GM18507 (cell line): ENCODE measurements at regions not wholly inside any gene's neighbourhood (a gene's known extent, or its start where the extent isn't known, plus 50 kb on each side); places are given as distances from the start of the nearest gene placed in this dataset.

Experiments used
- DNase-seq: peaks from one replicate; pipeline ENCODE4 v3.0.0; 2011; ENCODE audit warnings: low read depth; ENCODE audit not compliant: insufficient read length; ENCODE audit errors: extremely low spot score
- FAIRE-seq: peaks from 2 replicates; lab custom pipeline; 2011; peaks lifted over from hg19 to GRCh38; lab: Jason Lieb, UNC

- DNase-seq (no peak), FAIRE-seq (no peak)
Measured at GRCh38 chr11:122261546-122261945, 145.5 kb upstream of the BLID start.

DNA sequence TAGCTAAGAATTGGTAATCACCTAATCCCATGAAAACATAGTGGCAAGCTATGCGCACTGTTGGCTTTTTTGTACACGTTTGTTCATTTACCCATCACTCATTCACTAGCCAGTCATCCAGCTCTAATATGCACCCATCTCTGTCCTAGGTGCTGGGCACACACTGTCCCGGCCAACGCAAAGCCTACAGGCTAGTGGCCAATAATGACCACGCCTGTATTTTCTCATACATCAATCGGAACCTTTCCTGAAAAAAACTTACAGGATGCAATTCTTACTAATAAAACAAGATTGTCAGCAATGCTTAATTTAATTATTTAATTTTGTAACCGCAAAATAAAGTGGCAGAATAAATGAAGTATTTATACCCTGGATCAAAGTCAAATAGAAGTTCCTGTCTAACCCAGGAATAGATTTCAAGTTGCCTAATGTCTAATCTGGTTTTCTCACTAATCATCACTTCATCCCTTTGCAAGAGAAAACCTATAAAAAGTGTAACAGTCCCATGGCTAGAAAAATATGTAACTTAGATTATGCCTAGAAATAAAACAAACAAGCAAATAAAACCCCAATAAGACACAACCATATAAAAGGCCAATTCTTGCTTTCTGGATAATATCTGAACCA is 143.3 kb upstream of the BLID start:
- DNase-seq: no peak
- FAIRE-seq: no peak

GRCh38 chr11:122258446-122259194 is 142.6 kb upstream of the BLID start:
- DNase-seq: no peak

GRCh38 chr11:122253589-122254231 is 137.7 kb upstream of the BLID start:
- FAIRE-seq (no peak), DNase-seq (no peak)

More at GRCh38 chr11:122258446-122259194, 142.6 kb upstream of the BLID start:
- FAIRE-seq: no peak

DNA sequence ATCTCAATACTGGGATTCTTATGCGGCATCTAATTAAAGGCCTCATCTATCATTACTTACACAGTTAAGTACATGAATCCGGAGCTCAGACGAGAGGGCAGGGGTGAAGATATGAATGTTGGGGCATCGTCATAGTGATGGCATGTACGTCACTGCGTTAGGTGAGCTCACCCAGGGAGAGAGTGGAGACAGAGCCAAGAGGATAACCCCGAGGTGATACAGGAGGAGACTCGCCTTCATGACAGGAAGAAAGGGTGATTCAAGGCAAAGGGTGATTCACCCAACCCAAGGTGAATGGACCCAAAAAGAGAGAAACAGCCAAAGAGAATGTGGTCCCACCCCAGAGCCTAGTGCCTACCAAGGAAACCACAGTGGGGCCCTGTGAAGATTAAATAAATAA is 132.9 kb upstream of the BLID start:
- DNase-seq: no peak
- FAIRE-seq: no peak

DNA sequence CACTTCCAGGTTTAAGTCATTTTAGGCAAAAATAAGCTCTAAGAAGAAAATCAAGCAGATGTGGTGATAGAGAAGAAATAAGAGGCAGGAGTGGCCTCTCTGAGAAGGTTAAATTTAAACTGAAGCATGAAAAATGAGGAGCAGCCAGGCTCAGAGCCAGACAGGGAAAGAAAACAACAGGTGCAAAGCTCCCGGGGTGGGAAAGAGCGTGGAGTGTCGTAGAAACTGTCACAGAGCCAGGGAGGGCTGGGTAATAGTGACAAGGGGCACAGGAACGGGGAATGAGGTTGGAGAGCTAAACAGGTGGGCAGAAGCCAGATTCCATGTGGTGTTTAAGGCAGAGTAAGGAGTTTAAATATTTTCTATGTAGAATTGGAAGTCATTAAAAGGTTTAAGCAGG is 132.1 kb upstream of the BLID start:
- DNase-seq: no peak
- FAIRE-seq: no peak

DNA sequence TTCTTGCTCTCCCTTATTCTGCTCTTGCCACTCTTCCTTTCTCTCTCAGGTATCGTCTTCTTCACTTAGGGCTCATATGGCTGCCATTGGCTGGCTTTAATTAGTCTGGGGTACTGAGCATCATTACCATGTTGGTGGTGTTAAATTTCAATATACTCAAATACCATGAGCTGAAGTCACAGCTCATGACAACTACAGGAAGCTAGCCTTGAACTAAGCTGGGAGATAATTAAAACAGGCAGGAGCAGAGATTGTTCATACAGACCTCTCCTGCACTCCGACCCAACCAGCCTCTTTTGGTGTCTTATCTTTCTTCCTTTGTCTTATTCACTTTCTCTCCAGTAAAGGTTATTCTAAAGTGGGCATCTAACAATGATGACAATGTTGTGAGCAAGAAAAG is 130.9 kb upstream of the BLID start:
- FAIRE-seq: no peak

GRCh38 chr11:122242731-122243130 is 126.7 kb upstream of the BLID start:
- DNase-seq (no peak), FAIRE-seq (no peak)

More for the DNA sequence above, 130.9 kb upstream of the BLID start:
- DNase-seq: no peak

GRCh38 chr11:122241566-122241965 is 125.6 kb upstream of the BLID start:
- FAIRE-seq (no peak), DNase-seq (no peak)

DNA sequence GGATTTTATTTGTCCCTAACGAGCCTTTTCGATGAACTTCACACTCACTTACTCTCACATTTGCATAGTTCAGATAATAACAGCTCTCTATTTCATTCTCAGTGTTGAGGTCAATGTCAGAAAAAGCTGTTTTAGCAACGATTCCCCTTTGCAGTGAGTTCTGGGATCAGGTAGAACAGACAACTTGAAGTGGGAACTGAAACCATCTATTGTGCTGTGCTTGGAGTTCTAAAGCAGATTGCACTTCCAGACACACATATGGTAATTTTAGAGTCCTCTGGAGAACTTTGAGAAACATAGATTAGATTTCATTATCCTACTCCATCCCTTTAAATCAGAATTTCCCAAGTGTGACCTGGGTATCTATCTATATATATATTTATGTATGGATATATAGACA is 124.6 kb upstream of the BLID start:
- FAIRE-seq: no peak
- no peak for DNase-seq

- no peak for FAIRE-seq
- DNase-seq: no peak
Measured at GRCh38 chr11:122235615-122236014, 119.6 kb upstream of the BLID start.

DNA sequence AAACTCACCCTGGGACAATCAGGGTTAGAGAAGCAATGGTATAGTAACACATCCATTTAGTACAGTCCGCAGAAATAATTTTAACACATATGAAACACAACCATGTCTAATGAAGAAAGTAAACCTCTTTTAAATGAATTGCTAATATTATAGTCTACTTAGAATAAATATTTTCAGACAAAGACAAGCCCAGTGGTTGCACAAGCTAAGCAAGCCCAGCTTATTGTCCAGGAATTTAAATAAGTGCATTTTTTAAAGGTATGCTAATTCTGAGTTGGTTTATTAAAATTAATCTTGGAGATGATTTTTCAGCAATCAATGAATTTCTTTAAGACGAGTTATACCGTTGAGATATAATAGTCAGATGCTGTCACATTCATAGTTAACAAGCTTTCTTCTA is 118.8 kb upstream of the BLID start:
- FAIRE-seq: no peak
- DNase-seq: no peak

DNA sequence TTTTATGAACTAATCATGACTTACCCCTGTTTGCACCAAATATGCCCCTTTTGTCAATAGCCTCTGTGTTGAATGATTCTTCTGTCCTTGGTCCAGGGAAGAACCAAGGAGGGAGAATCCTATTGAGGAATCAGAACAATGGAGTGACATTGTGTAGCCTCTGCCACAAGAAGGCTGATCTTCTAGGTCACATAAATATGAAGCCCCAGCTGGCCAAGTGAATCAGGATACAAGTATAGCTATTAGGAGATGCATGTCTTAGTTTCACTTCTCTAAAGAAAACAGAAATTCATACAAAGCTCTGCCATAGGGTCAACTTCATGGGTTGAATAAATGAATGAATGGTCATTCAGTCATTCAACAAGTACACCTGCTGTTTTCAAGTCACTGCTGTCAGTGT is 118.2 kb upstream of the BLID start:
- FAIRE-seq (no peak), DNase-seq (no peak)

DNA sequence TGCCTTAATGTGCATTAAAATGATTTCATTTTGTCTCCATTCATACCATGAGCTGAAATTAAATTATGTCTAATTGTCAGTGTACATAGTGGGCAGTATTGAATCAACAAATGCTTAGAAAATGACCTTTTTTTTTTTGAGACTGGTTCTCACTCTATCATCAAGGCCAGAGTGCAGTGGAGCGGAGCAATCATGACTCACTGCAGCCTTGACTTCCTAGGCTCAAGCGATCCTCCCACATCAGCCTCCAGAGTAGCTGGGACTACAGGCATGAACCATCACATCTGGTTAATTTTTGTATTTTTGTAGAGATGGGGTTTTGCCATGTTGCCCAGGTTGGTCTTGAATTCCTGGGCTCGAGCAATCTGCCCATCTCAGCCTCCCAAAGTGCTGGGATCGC is 117.0 kb upstream of the BLID start:
- DNase-seq: no peak
- FAIRE-seq: no peak

DNA sequence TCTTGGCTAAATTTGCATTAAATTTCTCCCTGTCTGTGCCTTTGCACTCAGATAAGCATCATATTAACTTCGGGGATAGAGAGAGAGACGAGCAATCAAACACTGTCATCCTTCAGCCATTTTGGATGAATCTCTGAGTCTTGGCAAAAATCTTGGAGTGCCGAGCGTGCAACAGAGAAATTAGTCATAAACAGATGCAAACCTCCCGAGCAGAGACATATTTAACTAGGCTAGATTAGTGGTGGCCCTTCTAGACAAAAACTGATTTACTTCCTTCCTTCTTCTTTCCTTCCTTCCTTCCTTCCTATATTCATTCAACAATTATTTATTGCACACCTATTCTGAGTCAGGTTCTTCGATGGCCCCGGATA is 114.4 kb upstream of the BLID start:
- no peak for FAIRE-seq
- DNase-seq: no peak

DNA sequence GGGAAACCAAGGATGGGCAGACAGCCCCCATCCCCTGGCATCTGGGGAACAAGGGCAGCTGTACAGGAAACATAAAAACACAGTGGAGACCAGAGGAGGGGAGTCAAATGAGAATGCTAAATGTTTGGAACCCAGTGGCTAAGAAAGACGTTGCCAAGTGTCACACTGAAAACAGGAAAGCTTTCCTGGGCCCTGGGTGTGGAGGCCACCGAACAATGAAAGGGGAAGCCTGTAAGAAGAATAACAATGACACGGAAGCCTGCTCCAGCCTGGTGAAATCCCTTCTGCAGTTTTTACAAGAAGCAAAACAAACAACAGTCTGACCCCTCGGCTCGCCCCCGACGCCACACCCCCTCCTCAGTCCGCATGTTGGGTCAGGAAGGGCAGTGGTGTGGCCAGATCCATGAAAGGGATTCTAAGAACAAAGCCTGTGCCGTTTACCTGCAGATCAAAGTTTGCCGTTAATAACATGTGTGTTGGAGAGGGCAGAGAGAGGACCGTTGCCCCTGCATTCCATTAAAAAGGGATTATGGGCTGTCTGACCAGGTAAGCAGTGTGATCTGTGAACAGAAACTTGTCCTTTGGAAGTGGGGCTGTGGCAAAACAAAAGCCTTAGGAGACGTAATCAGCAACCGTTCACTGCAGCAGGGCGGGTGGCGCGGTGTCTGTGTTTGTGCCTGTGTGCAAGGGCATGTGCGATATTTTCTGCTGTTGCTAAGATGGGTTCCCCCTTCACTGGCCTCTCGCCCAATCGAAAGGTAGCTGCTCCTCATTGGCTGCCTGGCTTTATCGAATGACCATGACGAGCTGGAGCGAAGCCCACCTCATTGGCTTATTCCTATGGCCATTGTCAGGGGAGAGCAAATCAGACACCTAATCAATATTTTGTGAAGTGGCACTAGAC is 113.7 kb upstream of the BLID start:
- no peak for FAIRE-seq
- DNase-seq: no peak

GRCh38 chr11:122229078-122229477 is 113.1 kb upstream of the BLID start:
- no peak for FAIRE-seq
- no peak for DNase-seq

DNA sequence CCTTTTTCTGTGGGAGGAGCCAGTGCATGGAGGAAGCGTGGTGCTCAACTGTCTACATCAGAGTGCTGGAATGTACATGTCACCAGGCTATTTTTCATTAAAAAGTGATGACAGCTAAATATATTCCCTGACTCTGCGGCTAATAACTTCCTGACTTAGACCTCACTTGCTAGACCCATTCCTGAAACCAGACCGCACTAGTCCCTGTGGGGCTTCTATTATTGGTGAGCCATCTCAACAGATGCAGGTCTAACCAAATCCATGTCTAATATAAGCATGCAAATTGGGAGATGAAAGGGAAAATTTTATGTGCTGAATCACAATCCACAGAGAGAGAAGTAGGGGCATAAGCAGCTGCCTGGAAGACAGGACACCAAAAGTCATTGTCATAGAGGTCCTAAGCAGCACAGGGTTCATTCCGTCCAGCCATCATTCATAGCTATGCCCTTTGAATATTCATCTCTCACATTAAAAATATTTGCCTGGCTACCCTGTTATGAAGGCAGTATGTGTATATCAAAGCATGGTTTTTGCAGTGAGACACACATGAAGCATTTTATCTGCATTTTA is 110.9 kb upstream of the BLID start:
- FAIRE-seq: no peak

DNA sequence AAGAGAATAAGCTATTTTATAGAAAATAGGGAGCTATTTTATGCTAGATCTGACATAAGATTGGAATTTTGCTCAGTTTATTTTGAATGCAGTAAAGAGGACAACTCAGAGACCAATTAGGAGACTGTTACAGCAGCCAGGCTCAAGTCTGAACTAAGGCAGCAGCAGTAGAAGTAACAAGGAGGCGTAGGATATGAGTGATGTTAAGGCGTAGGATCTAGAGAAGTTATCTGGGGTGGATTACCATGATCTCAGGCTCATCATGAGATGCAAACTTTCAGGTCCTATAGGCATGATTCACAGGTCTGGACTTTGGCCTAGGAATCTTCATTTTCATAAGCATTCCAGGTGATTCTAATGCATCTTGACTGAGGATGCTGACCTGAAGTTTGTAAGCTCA is 108.9 kb upstream of the BLID start:
- no peak for DNase-seq
- no peak for FAIRE-seq

More for the DNA sequence above, 110.9 kb upstream of the BLID start:
- no peak for DNase-seq

DNA sequence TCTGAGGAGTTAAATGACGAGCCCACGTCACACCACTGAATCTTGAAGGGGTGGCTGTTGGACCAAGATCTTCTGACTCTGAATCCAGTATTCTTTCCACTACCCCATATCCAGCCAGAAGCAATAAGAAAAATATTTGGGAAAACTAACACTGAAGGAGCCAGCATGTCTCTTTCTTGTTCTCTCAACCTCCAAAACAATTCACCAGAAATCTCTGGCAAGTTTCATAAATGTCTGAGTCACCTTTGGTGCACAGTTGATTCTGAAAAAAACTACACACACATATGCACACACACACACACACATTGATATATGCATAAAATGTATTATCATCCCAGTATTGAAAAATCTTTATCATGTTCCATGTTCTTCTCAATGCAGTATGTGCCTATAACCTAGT is 104.3 kb upstream of the BLID start:
- FAIRE-seq: no peak
- no peak for DNase-seq
